HL-60 (cell line): ENCODE measurements at regions not wholly inside any gene's neighbourhood (a gene's known extent, or its start where the extent isn't known, plus 50 kb on each side); places are given as distances from the start of the nearest gene placed in this dataset.

Experiments
- DNase-seq, 2 experiments: peaks; one replicate each; pipeline ENCODE4 v3.0.0-alpha.2; 2010 to 2020; ENCODE audit warnings: low read depth in 1 of 2, low spot score in 1 of 2
- H3K27ac ChIP-seq: fragments of 250-450 bp; sonication (Bioruptor Pico); replicated peaks from 2 replicates; pipeline ENCODE4 v1.5.1; 2020; ENCODE audit warnings: mild to moderate bottlenecking, moderate library complexity
- H3K27me3 ChIP-seq: fragments of 250-450 bp; sonication (Bioruptor Pico); 2 replicates; pipeline ENCODE4 v1.5.1; 2021; ENCODE audit warnings: mild to moderate bottlenecking, moderate library complexity; ENCODE audit not compliant: insufficient read depth, poor library complexity, severe bottlenecking
- H3K4me3 ChIP-seq: replicated peaks from 2 replicates; pipeline ENCODE4 v1.5.1; 2011; ENCODE audit warnings: mild to moderate bottlenecking, control low read depth, low read length; ENCODE audit not compliant: insufficient read depth
- GABPA ChIP-seq: IDR thresholded peaks from 2 replicates; pipeline ENCODE4 v1.6.1; 2012; ENCODE audit warnings: low read depth
- POLR2AphosphoS5 ChIP-seq: IDR thresholded peaks from 2 replicates; pipeline ENCODE4 v1.6.1; 2012; ENCODE audit warnings: low read depth
- SPI1 ChIP-seq: IDR thresholded peaks from 2 replicates; pipeline ENCODE4 v1.6.1; 2012; ENCODE audit warnings: low read depth, mild to moderate bottlenecking, borderline replicate concordance
- TF ChIP-seq, protein P1 (sequence below): IDR thresholded peaks from one replicate; pipeline ENCODE4 v1.5.1; 2011; ENCODE audit warnings: low read length, control low read depth, inconsistent platforms; ENCODE audit not compliant: insufficient read depth
- TF ChIP-seq, protein P2 (sequence below): IDR thresholded peaks from 2 replicates; pipeline ENCODE4 v1.6.1; 2012; ENCODE audit warnings: low read depth; ENCODE audit not compliant: insufficient replicate concordance

DNA sequence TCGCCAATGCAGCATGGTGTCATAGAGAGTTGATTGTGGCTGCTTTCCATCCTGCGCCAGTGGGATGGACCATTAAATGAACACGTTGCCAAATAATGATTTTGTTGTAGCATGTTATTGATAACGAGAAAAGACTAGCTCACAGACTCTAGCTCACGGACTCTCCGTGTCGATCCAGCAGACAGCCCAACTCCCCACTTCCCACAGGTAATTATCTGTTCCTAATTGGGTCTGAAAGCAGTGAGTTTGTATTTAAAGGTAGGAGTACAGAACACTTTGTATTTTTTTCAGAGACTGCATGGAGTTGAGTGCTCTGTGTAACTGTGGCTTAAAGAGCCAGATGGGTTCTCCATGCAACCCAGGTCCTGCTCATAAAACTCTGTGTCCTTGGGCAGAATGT, 1250.5 kb downstream of the TYW1 start:
- DNase-seq, result no peak
- Histone ChIP-seq H3K27ac (no peak overlapping the region), H3K4me3 (no peak overlapping the region), H3K27me3 (no peaks in the 10 kb centered on the region)
- TF ChIP-seq, protein P1, sequence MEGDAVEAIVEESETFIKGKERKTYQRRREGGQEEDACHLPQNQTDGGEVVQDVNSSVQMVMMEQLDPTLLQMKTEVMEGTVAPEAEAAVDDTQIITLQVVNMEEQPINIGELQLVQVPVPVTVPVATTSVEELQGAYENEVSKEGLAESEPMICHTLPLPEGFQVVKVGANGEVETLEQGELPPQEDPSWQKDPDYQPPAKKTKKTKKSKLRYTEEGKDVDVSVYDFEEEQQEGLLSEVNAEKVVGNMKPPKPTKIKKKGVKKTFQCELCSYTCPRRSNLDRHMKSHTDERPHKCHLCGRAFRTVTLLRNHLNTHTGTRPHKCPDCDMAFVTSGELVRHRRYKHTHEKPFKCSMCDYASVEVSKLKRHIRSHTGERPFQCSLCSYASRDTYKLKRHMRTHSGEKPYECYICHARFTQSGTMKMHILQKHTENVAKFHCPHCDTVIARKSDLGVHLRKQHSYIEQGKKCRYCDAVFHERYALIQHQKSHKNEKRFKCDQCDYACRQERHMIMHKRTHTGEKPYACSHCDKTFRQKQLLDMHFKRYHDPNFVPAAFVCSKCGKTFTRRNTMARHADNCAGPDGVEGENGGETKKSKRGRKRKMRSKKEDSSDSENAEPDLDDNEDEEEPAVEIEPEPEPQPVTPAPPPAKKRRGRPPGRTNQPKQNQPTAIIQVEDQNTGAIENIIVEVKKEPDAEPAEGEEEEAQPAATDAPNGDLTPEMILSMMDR, result no peak
- no peak for TF ChIP-seq POLR2AphosphoS5
- TF ChIP-seq GABPA, result no peak
- TF ChIP-seq SPI1, result no peak
- TF ChIP-seq, protein P2, sequence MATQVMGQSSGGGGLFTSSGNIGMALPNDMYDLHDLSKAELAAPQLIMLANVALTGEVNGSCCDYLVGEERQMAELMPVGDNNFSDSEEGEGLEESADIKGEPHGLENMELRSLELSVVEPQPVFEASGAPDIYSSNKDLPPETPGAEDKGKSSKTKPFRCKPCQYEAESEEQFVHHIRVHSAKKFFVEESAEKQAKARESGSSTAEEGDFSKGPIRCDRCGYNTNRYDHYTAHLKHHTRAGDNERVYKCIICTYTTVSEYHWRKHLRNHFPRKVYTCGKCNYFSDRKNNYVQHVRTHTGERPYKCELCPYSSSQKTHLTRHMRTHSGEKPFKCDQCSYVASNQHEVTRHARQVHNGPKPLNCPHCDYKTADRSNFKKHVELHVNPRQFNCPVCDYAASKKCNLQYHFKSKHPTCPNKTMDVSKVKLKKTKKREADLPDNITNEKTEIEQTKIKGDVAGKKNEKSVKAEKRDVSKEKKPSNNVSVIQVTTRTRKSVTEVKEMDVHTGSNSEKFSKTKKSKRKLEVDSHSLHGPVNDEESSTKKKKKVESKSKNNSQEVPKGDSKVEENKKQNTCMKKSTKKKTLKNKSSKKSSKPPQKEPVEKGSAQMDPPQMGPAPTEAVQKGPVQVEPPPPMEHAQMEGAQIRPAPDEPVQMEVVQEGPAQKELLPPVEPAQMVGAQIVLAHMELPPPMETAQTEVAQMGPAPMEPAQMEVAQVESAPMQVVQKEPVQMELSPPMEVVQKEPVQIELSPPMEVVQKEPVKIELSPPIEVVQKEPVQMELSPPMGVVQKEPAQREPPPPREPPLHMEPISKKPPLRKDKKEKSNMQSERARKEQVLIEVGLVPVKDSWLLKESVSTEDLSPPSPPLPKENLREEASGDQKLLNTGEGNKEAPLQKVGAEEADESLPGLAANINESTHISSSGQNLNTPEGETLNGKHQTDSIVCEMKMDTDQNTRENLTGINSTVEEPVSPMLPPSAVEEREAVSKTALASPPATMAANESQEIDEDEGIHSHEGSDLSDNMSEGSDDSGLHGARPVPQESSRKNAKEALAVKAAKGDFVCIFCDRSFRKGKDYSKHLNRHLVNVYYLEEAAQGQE, result no peak

DNA sequence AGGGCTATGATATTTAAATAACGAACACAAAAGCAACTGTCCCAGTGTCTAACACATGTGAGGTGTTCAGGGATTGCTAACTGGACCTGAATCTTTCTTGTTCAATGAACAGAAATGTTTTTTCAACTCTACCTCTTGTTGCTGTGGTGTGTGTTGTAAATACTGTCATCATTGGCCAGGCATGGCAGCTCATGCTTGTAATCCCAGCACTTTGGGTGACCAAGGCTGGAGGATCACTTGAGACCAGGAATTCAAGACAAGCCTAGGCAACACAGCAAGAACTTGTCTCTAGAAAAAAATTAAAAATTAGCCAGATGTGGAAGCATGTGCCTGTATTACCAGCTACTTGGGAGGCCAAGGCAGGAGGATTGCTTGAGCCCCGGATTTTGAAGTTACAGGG, 1250.9 kb downstream of the TYW1 start:
- no peak for DNase-seq
- no peak overlapping the region for H3K4me3 ChIP-seq
- no peaks in the 10 kb centered on the region for H3K27me3 ChIP-seq
- TF ChIP-seq, protein P2, result no peak
- TF ChIP-seq POLR2AphosphoS5, result no peak
- no peak for TF ChIP-seq SPI1
- TF ChIP-seq GABPA, result no peak
- TF ChIP-seq, protein P1, result no peak
- no peak overlapping the region for H3K27ac ChIP-seq

DNA sequence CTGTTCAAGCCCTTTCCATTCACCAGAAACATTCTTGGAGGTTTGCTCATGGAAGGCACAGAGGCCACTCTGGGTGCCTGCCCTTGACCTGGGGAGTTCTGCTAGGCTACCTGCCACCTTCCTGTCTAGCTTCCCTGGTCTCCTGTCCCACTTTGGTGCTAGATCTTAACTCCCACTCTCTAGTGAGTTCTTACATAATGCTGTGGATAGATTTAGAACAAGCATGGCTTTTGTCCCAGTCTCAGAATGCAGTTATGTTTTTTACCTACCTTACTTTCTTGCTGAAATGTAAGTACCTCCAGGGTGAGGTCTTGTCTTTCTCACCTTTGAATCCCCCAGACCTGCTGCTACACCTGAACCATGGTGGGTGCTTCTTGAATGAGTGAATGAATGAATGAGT, 1252.3 kb downstream of the TYW1 start:
- Histone ChIP-seq H3K4me3 (no peak overlapping the region), H3K27ac (no peak overlapping the region), H3K27me3 (no peaks in the 10 kb centered on the region)
- DNase-seq, result no peak
- no peak for TF ChIP-seq POLR2AphosphoS5
- TF ChIP-seq, protein P2, result no peak
- TF ChIP-seq, protein P1, result no peak
- TF ChIP-seq GABPA, result no peak
- TF ChIP-seq SPI1, result no peak
